A673 (cell line): ENCODE measurements at regions not wholly inside any gene's neighbourhood (a gene's known extent, or its start where the extent isn't known, plus 50 kb on each side); places are given as distances from the start of the nearest gene placed in this dataset.

Experiments used
- BruUV-seq: library from RNA; stranded (reverse); fragments of 400-500 nt; replicated peaks from 2 replicates; lab custom pipeline; 2021; lab: Mats Ljungman, UMichigan
- CTCF ChIA-PET: fragments of 300-600 bp; sonication (Branson Sonifier 250); formaldehyde crosslinking; loops from one replicate; lab custom pipeline; 2022; ENCODE audit warnings: antibody characterized with exemption; lab: Charles Lee
- POLR2A ChIA-PET: fragments of 300-600 bp; sonication (Branson Sonifier 250); formaldehyde crosslinking; loops from one replicate; lab custom pipeline; 2022; ENCODE audit warnings: antibody characterized with exemption; ENCODE audit not compliant: low non-redundant PET; lab: Charles Lee
- DNase-seq: peaks from one replicate; pipeline ENCODE4 v3.0.0-alpha.2; 2015; ENCODE audit warnings: low spot score
- H3K27ac ChIP-seq: fragments of 200-600 bp; sonication (generic); 2 replicates; pipeline ENCODE4 v1.5.1; 2016; ENCODE audit warnings: mixed run types, low read depth, mild to moderate bottlenecking, mixed read lengths, antibody characterized with exemption, low read length; ENCODE audit not compliant: poor library complexity, severe bottlenecking
- H3K27me3 ChIP-seq: fragments of 200-600 bp; sonication (generic); replicated peaks from 2 replicates; pipeline ENCODE4 v1.6.1; 2017; ENCODE audit warnings: mixed run types, low read depth, mild to moderate bottlenecking, mixed read lengths, antibody characterized with exemption, low read length; ENCODE audit not compliant: insufficient read depth, poor library complexity
- H3K36me3 ChIP-seq: fragments of 200-600 bp; sonication (generic); 2 replicates; pipeline ENCODE4 v1.6.1; 2016; ENCODE audit warnings: mixed run types, mild to moderate bottlenecking, mixed read lengths, antibody characterized with exemption, low read length; ENCODE audit not compliant: insufficient read depth, poor library complexity, severe bottlenecking
- H3K4me1 ChIP-seq: fragments of 200-600 bp; sonication (generic); 2 replicates; pipeline ENCODE4 v1.6.1; 2017; ENCODE audit warnings: mixed run types, mild to moderate bottlenecking, mixed read lengths, antibody characterized with exemption, low read length; ENCODE audit not compliant: insufficient read depth, poor library complexity, severe bottlenecking
- H3K4me3 ChIP-seq: fragments of 200-600 bp; sonication (generic); 2 replicates; pipeline ENCODE4 v1.5.1; 2016; ENCODE audit warnings: low read depth, mixed run types, mild to moderate bottlenecking, mixed read lengths, low read length; ENCODE audit not compliant: poor library complexity, severe bottlenecking
- H3K9me3 ChIP-seq: fragments of 200-600 bp; sonication (generic); 2 replicates; pipeline ENCODE4 v1.6.1; 2016; ENCODE audit warnings: mixed run types, low read depth, mild to moderate bottlenecking, mixed read lengths, antibody characterized with exemption, low read length; ENCODE audit not compliant: poor library complexity, severe bottlenecking
- EZH2 ChIP-seq: fragments of 200-600 bp; sonication (generic); IDR thresholded peaks from 2 replicates; pipeline ENCODE4 v1.6.1; 2017; ENCODE audit warnings: borderline replicate concordance, low read depth, mild to moderate bottlenecking, mixed read lengths, antibody characterized with exemption, low read length; ENCODE audit not compliant: poor library complexity, severe bottlenecking
- intact Hi-C: fragments of 100-400 bp; cut with micrococcal nuclease; formaldehyde crosslinking; loops from one replicate; pipeline ENCODE4 v1.10.0; 2022; ENCODE audit not compliant: unreplicated experiment
- TF ChIP-seq, protein P1 (sequence below): fragments of 300-800, 200-600 bp; sonication (generic); conservative IDR thresholded peaks from 2 replicates; pipeline ENCODE4 v1.5.1; 2017; ENCODE audit warnings: low read depth, mild to moderate bottlenecking, antibody characterized with exemption, low read length, moderate library complexity, mixed read lengths

DNA sequence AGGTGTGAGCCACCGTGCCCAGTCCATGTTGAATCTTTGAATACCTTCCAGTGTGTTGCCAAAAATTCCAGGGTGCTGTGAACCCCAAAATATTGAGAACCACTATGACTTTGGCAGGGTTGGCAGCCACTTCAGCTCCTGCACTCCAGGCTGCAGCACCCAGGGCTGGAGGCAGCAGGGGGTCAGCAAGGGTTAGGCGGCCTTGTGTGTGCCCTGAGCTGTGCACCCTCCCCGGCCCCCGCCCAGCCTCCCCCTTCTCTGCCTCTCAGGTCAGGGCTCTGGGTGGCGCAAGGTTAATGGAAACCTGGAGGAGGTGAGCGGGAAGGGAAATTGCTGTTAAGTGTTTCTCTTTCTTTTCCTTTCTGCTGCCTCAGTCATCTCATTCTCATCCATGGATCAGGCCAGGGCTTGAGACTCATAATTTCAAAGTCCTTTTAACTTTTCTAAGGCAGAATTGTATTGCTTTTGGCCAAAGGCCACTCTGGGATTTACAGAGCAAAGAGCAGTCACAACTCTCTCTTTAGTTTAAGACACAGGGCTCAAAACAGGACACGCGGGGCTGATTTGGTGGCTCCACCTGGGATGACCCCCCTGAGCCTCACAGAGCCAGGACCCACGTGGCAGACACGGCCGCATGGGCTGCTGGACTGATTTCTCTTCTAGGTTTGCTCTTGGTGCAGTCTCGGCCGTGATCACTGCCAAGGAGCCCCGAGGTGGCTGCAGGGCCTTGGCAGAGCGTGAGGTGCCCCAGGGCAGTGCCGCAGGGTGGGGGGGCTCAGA is 212.3 kb downstream of the PTPRU start:
- ChIA-PET POLR2A (no interaction called here), CTCF (no interaction called here)
- no TSS peak for BruUV-seq
- peaks cover 6% of the 10 kb centered on the region for H3K27me3 ChIP-seq
- H3K4me1 ChIP-seq, result no peaks in the 10 kb centered on the region
- no peak overlapping the region for H3K4me3 ChIP-seq
- intact Hi-C loops, result no loop called here
- no peak overlapping the region for H3K27ac ChIP-seq
- no peak for DNase-seq
- no peak for TF ChIP-seq EZH2
- TF ChIP-seq, protein P1, sequence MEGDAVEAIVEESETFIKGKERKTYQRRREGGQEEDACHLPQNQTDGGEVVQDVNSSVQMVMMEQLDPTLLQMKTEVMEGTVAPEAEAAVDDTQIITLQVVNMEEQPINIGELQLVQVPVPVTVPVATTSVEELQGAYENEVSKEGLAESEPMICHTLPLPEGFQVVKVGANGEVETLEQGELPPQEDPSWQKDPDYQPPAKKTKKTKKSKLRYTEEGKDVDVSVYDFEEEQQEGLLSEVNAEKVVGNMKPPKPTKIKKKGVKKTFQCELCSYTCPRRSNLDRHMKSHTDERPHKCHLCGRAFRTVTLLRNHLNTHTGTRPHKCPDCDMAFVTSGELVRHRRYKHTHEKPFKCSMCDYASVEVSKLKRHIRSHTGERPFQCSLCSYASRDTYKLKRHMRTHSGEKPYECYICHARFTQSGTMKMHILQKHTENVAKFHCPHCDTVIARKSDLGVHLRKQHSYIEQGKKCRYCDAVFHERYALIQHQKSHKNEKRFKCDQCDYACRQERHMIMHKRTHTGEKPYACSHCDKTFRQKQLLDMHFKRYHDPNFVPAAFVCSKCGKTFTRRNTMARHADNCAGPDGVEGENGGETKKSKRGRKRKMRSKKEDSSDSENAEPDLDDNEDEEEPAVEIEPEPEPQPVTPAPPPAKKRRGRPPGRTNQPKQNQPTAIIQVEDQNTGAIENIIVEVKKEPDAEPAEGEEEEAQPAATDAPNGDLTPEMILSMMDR, result no peak
- no peaks in the 10 kb centered on the region for H3K9me3 ChIP-seq
- no peaks in the 10 kb centered on the region for H3K36me3 ChIP-seq

DNA sequence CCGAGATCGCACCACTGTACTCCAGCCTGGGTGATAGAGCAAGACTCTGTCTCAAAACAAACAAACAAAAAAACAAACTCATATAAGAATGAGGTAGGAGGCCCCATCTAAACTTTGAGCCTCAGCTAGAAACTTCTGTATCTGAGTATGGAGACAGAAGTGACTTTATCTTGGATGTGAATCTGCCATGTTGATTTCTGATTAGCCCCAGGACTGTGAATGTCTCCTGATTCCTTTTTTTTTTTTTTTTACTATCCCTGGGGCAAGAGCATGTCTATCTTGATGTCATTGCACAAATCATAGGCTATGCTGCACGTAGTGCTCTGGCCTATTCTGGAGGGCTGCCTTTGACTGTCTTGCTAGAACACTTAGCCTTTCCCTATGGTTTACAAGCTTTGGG is 211.0 kb downstream of the PTPRU start:
- H3K4me3 ChIP-seq, result no peak overlapping the region
- BruUV-seq, result no TSS peak
- H3K36me3 ChIP-seq, result no peaks in the 10 kb centered on the region
- peaks cover 19% of the 10 kb centered on the region for H3K27me3 ChIP-seq
- intact Hi-C loops, result no loop called here
- no peaks in the 10 kb centered on the region for H3K4me1 ChIP-seq
- no peak for DNase-seq
- ChIA-PET POLR2A (no interaction called here), CTCF (no interaction called here)
- no peak for TF ChIP-seq EZH2
- TF ChIP-seq, protein P1, result no peak
- no peaks in the 10 kb centered on the region for H3K9me3 ChIP-seq
- no peak overlapping the region for H3K27ac ChIP-seq

DNA sequence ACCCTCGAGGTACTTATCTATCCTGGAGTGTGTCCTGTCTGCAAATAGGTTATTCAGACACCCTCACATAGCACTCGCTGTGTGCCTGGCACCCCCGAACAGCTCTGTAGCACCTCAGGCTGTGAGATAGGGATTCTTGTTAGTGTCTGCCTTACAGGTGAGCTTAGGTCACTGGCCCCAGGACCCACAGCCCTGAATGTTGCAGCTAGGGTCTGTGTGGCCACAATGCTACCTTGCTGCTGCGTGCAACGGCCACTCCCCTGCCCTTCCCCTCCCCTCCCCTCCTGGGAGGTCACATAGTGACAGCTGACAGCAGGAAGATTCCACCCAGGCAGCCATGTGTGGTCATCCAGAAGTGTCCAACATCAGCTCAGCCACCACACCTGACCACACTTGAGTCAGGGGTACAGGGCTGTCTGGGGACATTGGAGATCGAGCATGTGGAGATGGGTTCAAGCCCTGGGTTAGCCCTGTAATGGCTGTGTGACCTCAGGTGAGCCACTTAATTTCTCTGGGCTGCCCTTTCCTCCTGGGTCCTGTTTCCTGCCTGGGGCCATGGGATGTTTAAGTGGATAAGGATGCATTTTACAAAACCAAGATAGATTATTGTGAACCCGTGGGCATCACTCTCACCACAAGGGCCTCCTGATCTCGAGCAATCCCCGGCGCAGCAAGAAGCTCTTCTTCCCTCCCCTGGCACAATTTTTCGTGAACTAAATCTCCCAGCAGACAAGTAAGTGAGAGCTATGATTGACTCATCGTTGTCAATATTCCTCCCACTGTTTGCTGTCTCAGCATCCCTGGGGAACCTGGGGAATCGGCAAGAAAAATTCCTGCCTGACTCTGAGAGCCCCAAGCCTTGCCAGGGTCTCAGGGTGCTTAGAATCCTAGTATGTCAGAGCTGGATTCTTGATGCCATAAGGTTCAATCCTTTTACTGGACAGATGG is 208.7 kb downstream of the PTPRU start:
- CTCF ChIA-PET, result no interaction called here
- H3K27ac ChIP-seq, result no peak overlapping the region
- H3K36me3 ChIP-seq, result no peaks in the 10 kb centered on the region
- no peaks in the 10 kb centered on the region for H3K4me1 ChIP-seq
- TF ChIP-seq, protein P1, result no peak
- TF ChIP-seq EZH2, result no peak
- H3K4me3 ChIP-seq, result no peak overlapping the region
- intact Hi-C loops, result no loop called here
- DNase-seq, result no peak
- H3K9me3 ChIP-seq, result no peaks in the 10 kb centered on the region
- peaks cover 42% of the 10 kb centered on the region for H3K27me3 ChIP-seq
- BruUV-seq, result no TSS peak
- POLR2A ChIA-PET, result no interaction called here
